ENCODE measurements at regions not wholly inside any gene's neighbourhood (a gene's known extent, or its start where the extent isn't known, plus 50 kb on each side); places are given as distances from the start of the nearest gene placed in this dataset.
A peak's percentile ranks its signal among the peaks of the same experiment; 100 is the strongest.

- Mint-ChIP-seq H3K4me3 (no peak overlapping the region), H3K27me3 (no peaks in the 10 kb centered on the region), H3K27ac (no peak overlapping the region), H3K36me3 (peaks cover 5 to 13% (median 8%) of the 10 kb centered on the region in 3 donors), H3K4me1 (peaks cover 0 to 2% (median 0%) of the 10 kb centered on the region in 4 donors), H3K9me3 (peaks cover 0 to 11% (median 2%) of the 10 kb centered on the region in 9 donors)
- POLR2A ChIA-PET = no interaction called here
- no peak for DNase-seq
- ATAC-seq = no peak
Measured at GRCh38 chr7:33735403-33735802, 169.9 kb upstream of the BMPER start.

DNA sequence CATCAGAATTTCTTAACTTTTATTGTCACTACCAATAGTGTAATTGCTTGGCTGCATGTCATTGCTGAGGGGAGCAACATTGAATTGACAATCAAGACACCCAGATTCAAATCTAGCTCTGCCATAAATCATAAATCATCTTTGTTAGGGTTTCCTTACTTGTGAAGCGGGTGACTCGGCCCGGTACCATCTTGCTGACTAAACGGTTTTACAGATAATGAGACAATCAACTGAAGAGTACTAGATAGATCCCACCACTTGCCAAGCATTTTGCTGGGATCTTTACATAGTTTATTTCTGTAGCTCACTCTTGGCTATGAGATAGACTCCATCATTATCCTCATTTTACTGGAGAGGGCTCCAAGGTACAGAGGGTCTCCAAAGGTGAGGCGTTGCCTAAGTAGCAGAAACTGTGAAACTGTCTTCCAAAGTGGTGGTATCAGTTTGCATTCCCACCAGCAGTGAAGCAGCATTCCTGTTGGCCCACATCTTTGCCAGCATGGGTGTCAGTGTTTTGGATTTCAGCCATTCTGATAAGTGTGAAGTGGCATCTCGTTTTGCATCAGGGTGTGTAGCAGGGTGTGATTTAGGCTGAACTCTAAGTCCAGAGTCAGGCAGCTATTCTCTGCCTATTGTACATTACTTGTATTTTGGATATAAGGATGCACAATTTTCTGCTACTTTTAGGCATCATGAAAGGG is 168.7 kb upstream of the BMPER start:
- no peak for DNase-seq
- Mint-ChIP-seq H3K4me3 (no peak overlapping the region), H3K9me3 (peaks cover 0 to 11% (median 2%) of the 10 kb centered on the region in 9 donors), H3K4me1 (peaks cover 0 to 2% (median 0%) of the 10 kb centered on the region in 4 donors), H3K36me3 (peaks cover 5 to 8% (median 5%) of the 10 kb centered on the region in 3 donors), H3K27me3 (no peaks in the 10 kb centered on the region), H3K27ac (no peak overlapping the region)
- POLR2A ChIA-PET = no interaction called here
- no peak for ATAC-seq

GRCh38 chr7:33738260-33738935 is 166.9 kb upstream of the BMPER start:
- DNase-seq (no peak), ATAC-seq (no peak)
- POLR2A ChIA-PET = no interaction called here
- Mint-ChIP-seq H3K27me3 (no peaks in the 10 kb centered on the region), H3K27ac (peak overlapping the region in 1 of 10 donors; percentile 69), H3K4me3 (no peak overlapping the region), H3K36me3 (peaks cover 5 to 8% (median 5%) of the 10 kb centered on the region in 3 donors), H3K4me1 (peaks cover 0 to 2% (median 0%) of the 10 kb centered on the region in 4 donors), H3K9me3 (peaks cover 0 to 11% (median 6%) of the 10 kb centered on the region in 9 donors)

- Mint-ChIP-seq H3K27ac (peak overlapping the region in 1 of 10 donors; percentile 69), H3K4me1 (peaks cover 0 to 2% (median 0%) of the 10 kb centered on the region in 4 donors), H3K36me3 (peaks cover 5 to 8% (median 5%) of the 10 kb centered on the region in 3 donors), H3K27me3 (no peaks in the 10 kb centered on the region), H3K4me3 (no peak overlapping the region), H3K9me3 (peaks cover 0 to 11% (median 6%) of the 10 kb centered on the region in 9 donors)
- DNase-seq = no peak
- ATAC-seq = no peak
- POLR2A ChIA-PET = no interaction called here
Measured at GRCh38 chr7:33739286-33739685, 166.1 kb upstream of the BMPER start.

GRCh38 chr7:33742521-33742920 is 162.8 kb upstream of the BMPER start:
- POLR2A ChIA-PET = no interaction called here
- no peak overlapping the region for H3K4me3 Mint-ChIP-seq
- H3K27ac Mint-ChIP-seq = peak overlapping the region in 1 of 10 donors; percentile 61
- H3K36me3 Mint-ChIP-seq = peaks cover 0 to 4% (median 0%) of the 10 kb centered on the region in 3 donors
- no peak for ATAC-seq
- DNase-seq = no peak
- H3K27me3 Mint-ChIP-seq = no peaks in the 10 kb centered on the region
- H3K9me3 Mint-ChIP-seq = peaks cover 0 to 6% (median 1%) of the 10 kb centered on the region in 9 donors
- H3K4me1 Mint-ChIP-seq = no peaks in the 10 kb centered on the region

- no peak overlapping the region for H3K27ac Mint-ChIP-seq
- ATAC-seq (no peak), DNase-seq (no peak)
- H3K36me3 Mint-ChIP-seq = peaks cover 0 to 2% (median 0%) of the 10 kb centered on the region in 3 donors
- H3K4me3 Mint-ChIP-seq = no peak overlapping the region
- no peaks in the 10 kb centered on the region for H3K27me3 Mint-ChIP-seq
- H3K9me3 Mint-ChIP-seq = peaks cover 0 to 6% (median 0%) of the 10 kb centered on the region in 9 donors
- H3K4me1 Mint-ChIP-seq = no peaks in the 10 kb centered on the region
- POLR2A ChIA-PET = no interaction called here
Measured at GRCh38 chr7:33742999-33743587, 162.2 kb upstream of the BMPER start.

DNA sequence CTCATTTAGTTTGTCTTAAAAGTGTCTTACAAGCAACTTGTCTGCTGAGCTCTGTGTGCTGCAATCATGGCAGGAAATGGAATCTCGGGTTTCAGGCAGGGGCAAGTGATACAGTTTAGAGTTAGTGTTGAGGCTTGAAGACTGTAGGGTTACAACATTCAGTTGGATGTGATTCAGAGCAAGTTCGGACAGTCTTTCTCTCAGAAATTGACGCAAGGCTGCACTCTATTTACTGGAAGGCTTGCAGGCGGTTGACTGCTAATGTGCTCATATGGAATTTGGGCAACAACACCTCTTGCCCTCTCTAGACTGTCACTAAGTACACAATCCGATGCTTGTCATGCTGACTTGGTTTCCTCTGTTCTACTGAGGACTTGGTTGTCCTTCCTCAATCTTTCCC is 161.7 kb upstream of the BMPER start:
- H3K4me3 Mint-ChIP-seq = no peak overlapping the region
- peaks cover 0 to 2% (median under 1%) of the 10 kb centered on the region in 3 donors for H3K36me3 Mint-ChIP-seq
- no peaks in the 10 kb centered on the region for H3K4me1 Mint-ChIP-seq
- peaks cover 0 to 2% (median 0%) of the 10 kb centered on the region in 5 donors for H3K27me3 Mint-ChIP-seq
- peaks cover 0 to 4% (median 0%) of the 10 kb centered on the region in 9 donors for H3K9me3 Mint-ChIP-seq
- POLR2A ChIA-PET = no interaction called here
- ATAC-seq = no peak
- no peak for DNase-seq
- H3K27ac Mint-ChIP-seq = no peak overlapping the region

GRCh38 chr7:33744293-33745075 is 160.9 kb upstream of the BMPER start:
- Mint-ChIP-seq H3K27me3 (peaks cover 0 to 3% (median 0%) of the 10 kb centered on the region in 5 donors), H3K9me3 (peaks cover 0 to 6% (median 0%) of the 10 kb centered on the region in 9 donors), H3K4me1 (no peaks in the 10 kb centered on the region), H3K36me3 (peaks cover 0 to 2% (median 2%) of the 10 kb centered on the region in 3 donors), H3K27ac (no peak overlapping the region), H3K4me3 (no peak overlapping the region)
- ATAC-seq (no peak), DNase-seq (no peak)
- POLR2A ChIA-PET = no interaction called here

- Mint-ChIP-seq H3K9me3 (peaks cover 0 to 6% (median 0%) of the 10 kb centered on the region in 9 donors), H3K36me3 (peaks cover 0 to 2% (median 2%) of the 10 kb centered on the region in 3 donors), H3K4me3 (no peak overlapping the region), H3K4me1 (no peaks in the 10 kb centered on the region), H3K27me3 (peaks cover 0 to 3% (median 0%) of the 10 kb centered on the region in 5 donors), H3K27ac (no peak overlapping the region)
- ATAC-seq = no peak
- DNase-seq = no peak
- POLR2A ChIA-PET = no interaction called here
Measured at GRCh38 chr7:33745934-33746333, 159.4 kb upstream of the BMPER start.

DNA sequence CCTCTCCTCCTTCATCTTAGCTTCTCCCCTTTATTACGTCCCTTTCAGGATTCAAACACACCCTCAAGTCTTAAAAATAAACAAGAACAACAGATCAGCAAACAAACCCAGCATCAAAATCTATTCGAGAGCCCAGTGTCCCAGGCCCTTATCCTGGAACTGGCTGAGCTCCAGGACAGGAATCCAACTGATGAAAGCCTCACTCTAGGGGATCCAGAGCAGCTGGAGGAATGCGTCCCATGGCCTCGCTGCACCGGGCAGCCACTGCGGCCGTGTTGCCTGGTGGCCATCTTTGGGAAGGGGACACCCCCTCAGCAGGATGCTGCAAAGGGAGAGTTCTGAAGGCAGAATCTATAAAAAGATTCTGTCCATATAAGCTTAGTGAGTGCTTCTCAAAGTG is 156.5 kb upstream of the BMPER start:
- POLR2A ChIA-PET = no interaction called here
- H3K4me1 Mint-ChIP-seq = peaks cover 0 to 2% (median 0%) of the 10 kb centered on the region in 4 donors
- H3K27ac Mint-ChIP-seq = no peak overlapping the region
- DNase-seq (no peak), ATAC-seq (no peak)
- H3K27me3 Mint-ChIP-seq = peaks cover 1 to 8% (median 4%) of the 10 kb centered on the region in 5 donors
- no peak overlapping the region for H3K4me3 Mint-ChIP-seq
- H3K9me3 Mint-ChIP-seq = peaks cover 0 to 4% (median 0%) of the 10 kb centered on the region in 9 donors
- peaks cover 2 to 5% (median 2%) of the 10 kb centered on the region in 3 donors for H3K36me3 Mint-ChIP-seq

GRCh38 chr7:33750177-33750576 is 155.2 kb upstream of the BMPER start:
- Mint-ChIP-seq H3K27ac (no peak overlapping the region), H3K4me1 (peaks cover 0 to 2% (median 0%) of the 10 kb centered on the region in 4 donors), H3K9me3 (peaks cover 0 to 4% (median 0%) of the 10 kb centered on the region in 9 donors), H3K36me3 (peaks cover 2 to 5% (median 3%) of the 10 kb centered on the region in 3 donors), H3K27me3 (peaks cover 1 to 8% (median 4%) of the 10 kb centered on the region in 5 donors), H3K4me3 (no peak overlapping the region)
- DNase-seq (no peak), ATAC-seq (no peak)
- POLR2A ChIA-PET = no interaction called here

GRCh38 chr7:33751443-33751842 is 153.9 kb upstream of the BMPER start:
- DNase-seq (no peak), ATAC-seq (no peak)
- Mint-ChIP-seq H3K27ac (no peak overlapping the region), H3K9me3 (peaks cover 0 to 4% (median 0%) of the 10 kb centered on the region in 9 donors), H3K27me3 (peaks cover 1 to 8% (median 5%) of the 10 kb centered on the region in 5 donors), H3K4me3 (no peak overlapping the region), H3K36me3 (peaks cover 2 to 5% (median 3%) of the 10 kb centered on the region in 3 donors), H3K4me1 (peaks cover 0 to 2% (median 0%) of the 10 kb centered on the region in 4 donors)
- POLR2A ChIA-PET = no interaction called here
